ENCODE measurements at regions not wholly inside any gene's neighbourhood (a gene's known extent, or its start where the extent isn't known, plus 50 kb on each side); places are given as distances from the start of the nearest gene placed in this dataset.
A peak's percentile ranks its signal among the peaks of the same experiment; 100 is the strongest.

DNA sequence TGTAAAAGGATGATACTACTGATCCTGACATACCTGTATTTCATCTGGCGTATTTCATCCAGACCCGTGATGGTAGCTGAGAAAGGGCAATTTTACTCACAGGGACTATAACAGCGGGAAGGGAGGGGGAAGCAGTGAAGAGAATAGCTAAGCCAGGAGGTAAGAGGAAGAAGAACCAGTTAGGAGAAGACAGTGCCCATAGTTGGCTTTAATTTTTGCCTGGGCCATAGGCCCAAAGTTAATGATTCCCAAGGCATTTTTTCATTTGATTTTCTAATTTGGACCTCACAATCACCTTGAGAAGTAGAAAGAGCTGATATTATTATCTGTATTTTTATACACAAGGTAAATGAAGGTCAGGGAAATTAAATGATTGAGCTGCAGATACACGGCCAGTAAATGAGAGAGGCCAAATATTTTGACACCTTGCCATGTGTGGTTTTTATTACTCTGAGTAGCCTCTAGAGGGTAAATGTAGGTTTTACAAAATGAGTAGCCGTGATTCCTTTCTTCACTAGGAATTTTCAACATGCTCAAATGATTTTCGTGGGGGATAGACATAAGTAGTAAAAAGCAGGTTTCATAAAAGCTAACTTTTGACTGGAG is 382.2 kb downstream of the FUT8 start:
- no peak for DNase-seq (ENCODE audit: low read depth in 2 of 2)

DNA sequence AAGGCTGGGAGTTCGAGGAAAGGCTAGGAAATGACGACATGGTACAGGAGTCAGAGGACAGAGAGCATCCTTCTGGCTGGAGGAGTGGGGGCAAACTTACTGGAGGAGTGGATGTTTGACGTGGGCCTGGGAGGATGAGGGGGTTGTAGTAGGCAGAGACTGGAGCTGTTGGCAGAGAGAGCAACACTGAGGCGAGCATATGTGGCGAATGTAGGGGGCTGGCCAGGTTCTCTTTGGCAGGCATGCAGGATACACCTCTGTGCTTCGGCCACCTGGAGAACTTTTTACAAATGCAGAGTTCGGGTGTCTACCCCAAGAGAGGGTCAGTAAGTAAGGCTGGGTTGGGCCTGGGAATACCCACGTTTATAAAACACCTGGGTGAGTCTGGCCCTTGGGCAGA is 385.7 kb downstream of the FUT8 start:
- DNase-seq (ENCODE audit: low read depth in 2 of 2) = no peak

DNA sequence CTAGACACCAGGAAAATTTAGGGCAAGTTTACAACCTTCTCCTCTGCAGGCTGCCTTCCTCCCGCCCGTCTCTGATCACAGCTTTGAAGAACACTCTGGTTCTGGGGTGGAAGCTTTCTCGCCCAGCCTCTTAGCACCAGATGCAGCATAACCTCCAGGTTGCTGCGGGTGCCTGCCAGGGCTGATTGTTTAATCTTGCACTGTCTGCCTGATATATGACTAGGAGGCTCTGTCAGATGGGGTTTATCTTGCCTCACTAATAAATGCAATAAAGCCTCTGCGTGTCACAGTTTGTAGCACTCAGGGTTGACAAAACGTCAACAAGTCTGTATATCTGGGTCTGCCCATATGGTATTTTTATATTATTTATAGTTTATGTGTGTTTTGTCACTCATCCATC is 388.2 kb downstream of the FUT8 start:
- no peak for DNase-seq (ENCODE audit: low read depth in 2 of 2)

DNA sequence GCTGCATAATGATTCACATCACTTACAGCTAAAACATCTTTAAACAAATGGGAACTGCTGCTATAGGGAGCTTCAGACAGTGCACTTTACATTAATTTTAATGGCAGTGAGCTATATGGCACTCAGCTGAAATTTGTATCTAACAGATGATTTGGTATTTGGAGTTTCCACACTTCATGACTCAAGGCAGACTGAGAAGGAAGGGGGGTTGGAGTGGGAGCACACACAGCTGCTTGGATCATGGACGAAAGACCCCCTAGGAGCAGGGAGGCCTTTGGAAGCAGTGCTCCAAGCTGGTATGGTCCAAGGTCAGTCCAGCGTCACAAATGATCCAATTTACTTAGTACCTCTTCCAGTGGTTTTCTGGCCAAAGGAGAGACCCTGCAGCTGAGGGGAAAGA is 389.7 kb downstream of the FUT8 start:
- no peak for DNase-seq (ENCODE audit: low read depth in 2 of 2)

DNA sequence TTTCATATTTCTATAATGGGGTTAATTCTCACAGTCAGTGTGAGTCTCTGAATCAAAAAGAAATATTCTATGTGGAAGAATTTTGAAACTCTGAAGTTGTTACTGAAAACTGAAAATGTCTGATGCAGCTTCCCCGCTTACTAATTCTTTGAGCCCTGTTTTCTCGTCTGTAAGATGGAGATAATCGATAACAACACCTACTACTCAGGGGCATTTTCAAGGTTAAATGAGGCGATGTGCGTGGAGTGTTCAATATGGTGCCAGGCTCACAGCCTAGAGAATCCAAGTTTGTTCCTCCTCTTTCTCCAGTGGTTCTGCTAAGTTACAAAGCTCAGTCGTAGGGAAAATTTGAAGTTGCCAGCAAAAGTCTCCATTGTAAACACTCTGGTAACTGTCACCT is 391.4 kb downstream of the FUT8 start:
- DNase-seq (ENCODE audit: low read depth in 2 of 2) = no peak

DNA sequence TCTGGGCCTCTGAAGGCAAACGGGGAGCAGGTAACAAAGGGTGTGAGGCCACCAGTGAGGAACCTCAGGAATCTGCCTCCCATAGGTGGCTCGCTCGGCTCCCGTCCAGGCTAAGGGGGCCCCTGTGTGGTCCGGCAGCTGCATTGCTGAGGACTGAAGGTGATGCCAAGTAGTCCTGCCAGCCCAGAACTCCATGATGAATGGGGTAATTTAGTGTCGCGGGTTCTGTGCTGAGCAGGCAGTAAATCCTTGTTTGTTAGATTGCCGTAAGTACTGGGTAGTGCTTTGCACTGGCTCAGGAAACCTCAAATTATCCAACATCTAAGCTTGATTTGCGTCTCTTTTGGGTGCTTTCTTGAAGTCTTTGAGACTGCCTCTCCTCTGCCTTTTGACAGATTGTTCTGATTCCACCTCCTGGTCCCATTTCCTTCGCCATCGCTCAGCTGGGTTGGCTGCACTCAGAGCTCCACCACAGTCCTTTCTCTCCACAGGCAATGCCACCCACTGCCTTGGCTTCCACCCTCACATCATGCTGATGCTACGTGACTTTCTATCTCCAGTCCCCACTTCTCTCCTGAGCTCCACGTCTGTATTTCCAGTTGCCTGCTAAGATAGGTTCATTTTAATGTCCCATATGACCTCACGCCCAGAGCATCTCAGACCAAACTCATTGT is 392.0 kb downstream of the FUT8 start:
- no peak for DNase-seq (ENCODE audit: low read depth in 2 of 2)

DNA sequence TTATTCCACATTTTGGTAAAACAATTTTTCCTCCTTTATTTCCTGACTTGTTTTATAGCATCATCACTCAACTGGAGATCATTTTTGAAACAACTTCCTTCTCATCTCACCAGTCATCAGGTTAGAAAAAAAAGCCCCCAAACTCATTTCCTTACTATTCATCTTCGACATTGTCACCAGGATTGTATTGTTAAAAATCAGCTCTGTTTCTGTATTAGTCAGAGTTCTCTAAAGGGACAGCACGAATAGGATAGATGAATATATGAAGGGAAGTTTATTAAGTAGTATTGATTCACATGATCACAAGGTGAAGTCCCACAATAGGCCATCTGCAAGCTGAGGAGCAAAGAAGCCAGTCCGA is 392.6 kb downstream of the FUT8 start:
- no peak for DNase-seq (ENCODE audit: low read depth in 2 of 2)

DNA sequence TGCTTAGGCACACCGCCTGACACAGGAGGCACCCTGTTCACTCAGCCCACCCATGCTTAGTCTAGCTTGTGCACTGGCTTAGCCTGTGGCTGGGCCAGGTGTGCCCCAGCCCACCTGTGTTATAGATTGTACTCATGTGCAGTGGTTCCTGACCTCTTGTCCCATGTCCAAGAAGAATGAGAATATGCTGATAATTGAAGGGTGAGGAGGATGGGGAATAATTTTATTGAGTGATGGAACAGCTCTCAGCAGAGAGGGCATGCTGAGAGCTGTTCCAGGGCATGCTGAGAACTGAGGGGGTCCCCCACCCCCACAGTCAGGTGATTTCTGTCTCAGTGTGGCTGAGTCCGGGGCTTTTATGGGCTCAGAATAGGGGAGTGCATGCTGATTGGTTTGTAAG is 395.9 kb downstream of the FUT8 start:
- no peak for DNase-seq (ENCODE audit: low read depth in 2 of 2)

DNA sequence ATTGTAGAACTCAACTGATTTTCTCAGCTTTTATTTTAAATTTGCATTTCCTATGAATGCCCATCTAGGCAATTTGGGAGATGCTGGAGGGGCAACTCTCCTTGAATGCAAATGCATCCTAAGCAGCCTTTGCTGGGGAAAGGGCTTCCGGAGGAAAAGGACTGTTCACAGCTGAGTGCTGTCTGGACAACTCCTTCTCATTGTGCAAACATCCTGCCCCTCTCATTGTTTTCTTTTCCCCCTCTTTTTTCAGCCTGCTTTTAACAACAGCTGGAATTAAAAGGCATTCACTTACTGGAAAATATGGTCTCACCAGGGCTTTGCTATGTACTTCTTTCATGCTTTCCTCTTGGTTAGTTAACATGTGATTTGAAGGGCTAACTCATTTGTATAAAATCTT is 397.8 kb downstream of the FUT8 start:
- DNase-seq (ENCODE audit: low read depth in 2 of 2) = no peak

DNA sequence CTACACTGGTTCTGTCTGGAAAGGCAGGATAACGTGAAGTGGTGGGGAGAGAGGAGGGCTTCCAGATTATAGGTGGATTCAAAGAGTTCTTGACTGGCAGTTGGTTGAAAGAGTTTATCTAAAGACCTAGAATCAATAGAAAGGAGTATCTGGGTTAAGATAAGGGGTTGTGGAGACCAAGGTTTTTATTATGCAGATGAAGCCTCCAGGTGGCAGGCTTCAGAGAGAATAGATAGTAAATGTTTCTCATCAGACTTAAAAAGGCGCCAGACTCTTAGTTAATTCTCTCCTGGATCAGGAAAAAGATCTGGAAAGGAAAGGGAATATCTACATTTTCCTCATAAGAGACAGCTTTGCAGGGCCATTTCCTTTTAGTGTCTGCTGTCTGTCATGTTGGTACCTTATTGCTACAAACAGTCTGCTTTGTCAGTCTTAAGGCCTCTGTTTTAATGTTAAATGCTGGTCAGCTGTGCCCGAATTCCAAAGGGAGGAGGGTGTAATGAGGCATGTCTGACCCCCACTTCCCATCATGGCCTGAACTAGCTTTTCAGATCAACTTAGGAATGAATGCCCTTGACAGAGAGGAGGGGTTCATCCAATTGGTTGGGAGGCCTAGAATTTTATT is 401.3 kb downstream of the FUT8 start:
- DNase-seq (ENCODE audit: low read depth in 2 of 2) = no peak

DNA sequence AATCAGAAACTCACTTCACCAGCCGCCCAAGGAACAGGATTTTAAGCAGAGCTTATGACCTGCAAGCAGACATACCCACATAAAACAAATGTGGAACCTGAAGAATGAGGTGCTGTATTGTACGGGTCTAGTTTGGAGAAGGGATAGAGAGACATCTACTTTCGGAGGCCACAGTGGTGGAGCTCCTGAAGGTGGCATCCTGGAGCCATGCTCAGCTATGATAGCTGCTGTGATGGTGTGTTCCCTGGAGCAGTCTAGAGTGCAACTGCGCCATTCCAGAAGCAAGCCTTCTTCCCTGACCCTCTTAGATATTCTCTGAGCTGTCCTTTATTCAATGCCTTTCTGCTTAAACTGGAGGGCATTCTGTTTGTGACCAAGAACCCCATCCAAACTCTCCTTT is 402.6 kb downstream of the FUT8 start:
- DNase-seq (ENCODE audit: low read depth in 2 of 2) = no peak

DNA sequence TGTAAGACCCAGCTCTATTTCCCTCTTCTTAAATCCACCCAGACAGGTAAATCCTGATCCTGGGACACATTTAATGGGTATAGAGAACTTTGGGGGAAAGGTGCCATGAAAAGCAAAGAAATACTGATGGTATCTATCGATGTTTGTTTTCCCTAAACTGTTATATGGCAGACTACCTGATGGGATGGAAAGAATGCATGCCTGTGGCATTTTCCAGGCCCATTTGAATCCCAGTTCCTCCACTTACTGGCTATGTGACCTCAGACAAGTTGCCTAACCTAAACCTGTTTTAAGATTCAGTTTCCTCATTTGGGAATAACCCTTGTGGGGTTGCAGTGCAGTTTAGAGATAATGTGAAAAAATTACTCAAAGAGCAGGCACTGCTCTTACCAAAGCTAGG is 404.5 kb downstream of the FUT8 start:
- no peak for DNase-seq (ENCODE audit: low read depth in 2 of 2)

DNA sequence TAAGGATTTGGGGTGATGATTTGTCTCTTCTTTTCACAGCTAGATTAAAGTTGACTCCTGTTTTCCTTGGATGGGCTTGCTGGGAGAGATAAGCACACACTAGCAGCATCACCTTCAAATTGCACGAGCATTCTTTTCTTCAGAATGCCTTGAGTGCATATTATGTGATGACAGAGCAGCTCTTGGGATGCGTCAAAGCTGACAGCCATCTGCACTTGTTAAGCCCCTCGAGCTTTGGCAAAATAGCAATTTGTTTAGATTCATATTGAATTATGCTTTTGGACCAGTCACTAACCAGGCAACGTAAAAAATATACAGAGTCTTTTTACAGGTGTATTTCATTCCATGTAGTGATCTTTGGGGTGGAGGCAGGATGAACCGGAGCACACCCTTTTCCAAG is 407.0 kb downstream of the FUT8 start:
- no peak for DNase-seq (ENCODE audit: low read depth in 2 of 2)

DNA sequence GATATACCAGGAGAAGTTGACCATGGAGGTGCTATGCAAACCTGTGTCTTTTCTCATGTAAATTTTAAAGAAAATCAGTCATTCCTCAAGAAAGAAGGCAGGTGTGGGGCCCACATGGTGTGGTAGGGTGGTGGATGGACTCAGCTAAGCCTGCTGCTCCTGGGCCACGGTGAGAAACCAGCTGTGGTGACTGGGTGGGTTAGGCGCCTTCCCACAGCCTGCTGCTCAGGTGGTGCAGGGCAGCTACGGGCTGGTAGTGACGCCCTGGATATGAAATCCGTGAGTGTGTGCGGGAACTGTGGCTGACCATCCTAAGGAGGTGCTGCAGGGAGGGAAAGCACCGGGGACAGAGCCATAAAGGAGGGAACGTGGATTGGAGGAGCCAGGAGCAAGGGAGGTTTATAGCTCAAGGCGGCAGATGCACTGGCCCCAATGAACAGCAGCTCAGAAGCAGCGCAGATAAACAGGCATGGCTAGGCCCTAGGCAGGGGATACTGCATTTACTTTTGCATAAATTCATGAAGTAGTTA is 408.8 kb downstream of the FUT8 start:
- DNase-seq (ENCODE audit: low read depth in 2 of 2) = no peak

DNA sequence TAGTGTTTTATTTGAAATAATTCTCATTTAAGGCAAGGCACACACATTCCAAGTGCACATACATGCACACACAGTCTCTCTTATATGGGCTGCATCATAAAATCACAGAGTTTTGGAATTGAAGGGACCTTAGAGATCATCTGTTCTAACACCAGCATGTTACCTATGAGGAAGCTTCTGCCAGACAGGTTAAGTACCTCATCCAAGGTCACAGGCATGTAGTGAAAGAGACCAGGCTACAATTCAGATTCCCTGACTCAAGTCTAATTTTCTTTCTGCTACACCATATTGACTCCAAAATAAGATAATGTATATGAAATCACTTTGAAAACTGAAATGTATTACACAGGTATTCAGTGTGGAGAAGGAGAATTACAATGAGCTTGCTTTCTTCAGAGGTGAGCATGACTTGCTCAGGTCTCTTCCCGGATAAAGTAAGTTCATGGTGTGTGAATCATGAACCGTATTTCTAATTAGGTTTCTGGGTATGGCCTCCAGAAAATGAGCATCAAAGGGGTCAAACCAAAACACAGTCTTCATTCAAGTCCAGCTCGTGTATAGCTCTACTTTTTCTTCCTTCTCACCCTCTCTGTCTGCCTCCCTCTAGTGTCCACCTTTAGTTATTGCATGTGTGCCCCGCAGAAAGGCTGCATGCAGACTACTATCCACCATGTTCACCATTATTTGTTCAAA is 411.9 kb downstream of the FUT8 start:
- peak; percentile 14 to 48 for DNase-seq (ENCODE audit: low read depth in 2 of 2)

DNA sequence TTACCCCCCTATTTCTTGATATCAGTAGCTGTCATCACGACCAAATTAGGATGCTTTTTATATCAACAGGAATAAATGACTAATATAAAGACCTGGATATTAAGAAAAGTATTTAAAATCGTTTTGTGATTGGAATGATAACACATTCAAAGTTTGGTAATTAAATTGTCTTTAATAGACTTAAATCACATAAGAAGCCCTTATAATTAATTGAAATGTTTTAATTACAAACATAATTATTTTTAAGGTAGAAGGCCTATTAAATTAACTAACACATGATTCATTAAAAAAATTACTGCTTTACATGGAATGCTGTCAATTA is 412.4 kb downstream of the FUT8 start:
- DNase-seq (ENCODE audit: low read depth in 2 of 2) = no peak

DNA sequence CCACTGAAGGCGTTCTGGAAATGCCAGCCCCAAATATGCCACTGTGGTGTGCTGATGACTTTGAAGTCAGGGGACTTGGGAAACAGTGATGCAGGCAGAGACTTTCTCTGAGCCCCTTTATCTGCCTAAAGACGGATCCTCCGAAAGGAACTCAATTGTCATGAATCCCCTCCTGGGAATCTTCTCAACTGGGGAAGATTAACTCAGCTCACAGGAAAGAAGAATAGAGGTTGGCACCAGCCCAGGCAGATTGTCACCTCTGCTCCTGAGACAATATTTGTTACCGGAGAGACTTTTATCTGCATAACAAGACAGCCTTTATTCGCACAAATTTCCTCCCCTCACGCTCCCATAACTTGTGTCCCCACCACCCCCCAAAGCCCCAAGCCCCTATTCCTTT is 414.4 kb downstream of the FUT8 start:
- DNase-seq (ENCODE audit: low read depth in 2 of 2) = no peak

DNA sequence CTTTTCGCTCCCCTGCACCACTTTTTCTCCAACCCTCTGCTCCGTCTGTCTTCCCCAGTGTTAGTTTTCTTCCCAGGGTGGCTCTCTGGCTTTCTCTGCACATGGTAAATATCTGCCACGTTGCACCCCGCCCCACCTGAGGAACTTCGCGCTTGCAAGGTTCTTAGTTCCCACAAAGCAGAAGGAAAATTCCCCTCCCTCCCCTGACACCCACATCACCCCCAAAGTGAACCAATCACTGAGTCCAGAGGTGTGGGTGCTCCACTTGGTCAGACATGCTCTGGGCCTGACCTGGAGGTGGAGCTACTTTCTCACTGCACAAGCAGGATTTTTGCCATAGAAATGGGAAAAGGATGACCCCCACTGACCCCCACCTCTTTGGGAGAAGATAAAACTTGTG is 415.0 kb downstream of the FUT8 start:
- no peak for DNase-seq (ENCODE audit: low read depth in 2 of 2)

DNA sequence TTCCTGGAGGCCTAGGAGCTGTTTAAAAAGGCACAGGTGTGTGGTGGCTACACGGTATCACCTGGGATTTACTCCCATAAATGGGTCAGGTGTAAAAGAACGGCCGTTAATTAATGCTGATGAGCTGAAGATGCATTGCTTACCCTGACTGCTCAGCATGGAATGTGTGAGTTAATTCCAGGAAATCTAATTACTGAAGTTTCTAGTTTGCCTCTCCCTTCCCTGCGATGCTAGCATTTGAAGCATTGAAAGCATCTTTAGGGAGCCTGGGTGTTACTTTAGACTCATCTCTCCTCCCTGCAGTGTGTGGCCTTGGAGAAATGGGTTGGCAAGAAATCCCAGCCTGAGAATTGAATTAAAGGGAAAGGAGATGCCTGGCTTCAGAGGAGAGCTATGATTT is 415.9 kb downstream of the FUT8 start:
- DNase-seq (ENCODE audit: low read depth in 2 of 2) = no peak

DNA sequence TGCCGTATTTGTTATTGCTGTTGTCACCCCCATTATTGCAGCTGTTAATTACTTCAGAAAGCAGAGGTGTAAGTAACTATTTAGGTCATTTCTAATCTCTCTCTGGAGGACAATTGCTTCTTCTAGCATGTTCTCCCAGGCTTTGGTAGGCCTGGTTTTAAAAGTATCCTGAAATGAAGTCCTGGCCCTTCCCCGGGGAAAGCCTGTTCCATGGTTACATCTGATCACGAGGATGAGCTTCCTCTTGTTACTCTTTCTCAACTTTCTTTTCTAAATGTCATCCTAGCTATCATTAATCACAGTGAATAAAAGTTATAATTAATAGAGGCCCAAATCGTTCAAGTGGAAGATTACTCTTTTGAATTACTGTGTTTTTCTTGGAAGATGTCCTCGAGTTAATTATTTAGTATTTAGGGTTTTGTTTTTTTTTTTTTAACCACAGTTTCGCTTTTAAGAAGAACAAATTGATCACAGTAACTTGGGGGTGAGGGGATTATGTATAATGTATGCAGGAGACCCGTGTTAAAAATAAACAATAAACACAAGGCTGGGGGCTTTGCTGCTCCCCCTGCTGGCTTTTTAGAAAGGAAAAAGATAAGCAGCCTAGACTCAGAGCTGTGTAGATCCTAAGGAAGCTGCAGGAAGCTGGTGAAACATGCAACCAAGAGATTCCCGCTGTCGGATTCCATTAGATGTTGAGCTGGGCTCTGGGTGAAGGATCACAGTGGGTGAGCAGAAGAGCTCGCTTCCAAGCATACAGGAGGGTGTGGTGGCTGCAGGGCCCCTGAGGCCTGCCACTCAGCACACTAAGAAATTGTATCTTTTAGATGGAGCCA is 420.1 kb downstream of the FUT8 start:
- no peak for DNase-seq (ENCODE audit: low read depth in 2 of 2)

DNA sequence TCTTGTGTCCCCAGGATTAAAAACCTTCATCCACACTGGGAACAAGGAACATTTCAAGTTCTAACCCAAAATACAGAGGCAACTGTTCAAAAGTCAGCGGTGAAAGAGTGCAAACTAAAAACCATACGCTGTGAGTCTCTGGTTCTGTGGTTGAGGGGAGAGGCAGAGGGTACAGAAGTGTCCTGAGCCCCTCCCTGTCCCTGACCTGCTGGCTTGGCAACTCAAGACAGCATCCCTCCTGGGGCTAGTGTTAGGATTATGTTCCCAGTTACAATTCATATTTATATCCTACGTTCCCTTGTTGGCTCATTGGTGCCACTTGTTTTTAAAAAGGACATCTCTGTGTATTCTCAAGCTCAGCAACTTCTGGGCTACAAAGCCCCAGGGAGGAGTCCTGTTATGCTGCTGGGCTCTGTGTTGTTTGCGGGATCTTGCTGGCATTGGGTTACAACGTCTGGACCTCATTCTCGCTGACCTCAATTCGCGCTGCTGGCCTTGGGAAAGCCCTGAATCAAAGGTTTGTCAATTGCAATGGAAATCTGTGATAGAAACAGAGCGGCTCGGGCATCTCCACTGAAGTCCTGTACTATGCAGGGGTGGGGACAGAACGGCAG is 420.8 kb downstream of the FUT8 start:
- no peak for DNase-seq (ENCODE audit: low read depth in 2 of 2)

DNA sequence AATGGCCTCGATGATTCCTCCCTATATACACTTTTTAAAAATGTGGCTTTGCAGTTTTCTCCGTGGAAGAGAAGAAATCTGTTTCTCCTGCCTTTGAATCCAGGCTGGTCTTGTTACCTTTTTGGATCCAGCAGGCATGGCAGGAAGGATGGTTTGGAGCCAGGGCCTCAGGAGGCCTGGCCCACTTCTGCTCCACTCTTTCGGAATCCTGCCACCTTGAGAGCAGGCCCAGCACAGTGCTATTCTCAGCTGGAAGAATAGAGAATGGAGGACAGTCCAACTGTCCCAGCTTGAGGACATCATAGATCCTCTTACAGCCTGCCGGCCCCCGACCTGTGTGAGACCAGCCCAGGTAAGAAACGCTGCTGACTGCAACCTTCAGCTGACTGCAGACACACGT is 421.5 kb downstream of the FUT8 start:
- no peak for DNase-seq (ENCODE audit: low read depth in 2 of 2)
